ENCODE measurements at regions not wholly inside any gene's neighbourhood (a gene's known extent, or its start where the extent isn't known, plus 50 kb on each side); places are given as distances from the start of the nearest gene placed in this dataset.

DNA sequence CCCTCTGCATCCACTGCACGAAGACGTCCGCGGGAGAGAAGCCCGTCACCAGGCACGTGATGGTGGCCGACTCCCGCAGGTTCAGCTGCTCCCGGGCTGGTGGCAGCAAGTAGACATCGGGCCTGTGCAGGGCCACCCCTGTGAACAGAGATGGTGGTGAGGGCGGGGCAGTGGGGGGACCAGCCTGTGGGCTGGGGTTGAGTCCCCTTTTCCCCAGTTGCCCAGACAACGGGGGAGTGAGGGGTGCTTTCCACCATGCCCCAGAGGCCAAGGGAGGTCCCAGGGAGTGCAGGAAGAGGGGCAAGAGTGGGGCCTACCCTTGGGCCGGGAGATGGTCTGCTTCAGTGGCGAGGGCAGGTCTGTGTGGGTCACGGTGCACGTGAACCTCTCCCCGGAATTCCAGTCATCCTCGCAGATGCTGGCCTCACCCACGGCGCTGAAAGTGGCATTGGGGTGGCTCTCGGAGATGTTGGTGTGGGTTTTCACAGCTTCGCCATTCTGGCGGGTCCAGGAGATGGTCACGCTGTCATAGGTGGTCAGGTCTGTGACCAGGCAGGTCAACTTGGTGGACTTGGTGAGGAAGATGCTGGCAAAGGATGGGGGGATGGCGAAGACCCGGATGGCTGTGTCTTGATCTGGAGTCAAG, 328.3 kb downstream of the TMEM121 start:
- no peak for TF ChIP-seq CTCF (IDR thresholded peaks at IDR 0.05; ENCODE audit: control insufficient read depth, insufficient read depth, low read depth, low read length, missing control alignments)
- no peak for DNase-seq (ENCODE audit: low read depth)
- no peak overlapping the region for H3K4me3 ChIP-seq (ENCODE audit: control insufficient read depth, low read depth, low read length)

- H3K4me3 ChIP-seq (ENCODE audit: control insufficient read depth, low read depth, low read length): no peak overlapping the region
- no peak for TF ChIP-seq CTCF (IDR thresholded peaks at IDR 0.05; ENCODE audit: control insufficient read depth, insufficient read depth, low read depth, low read length, missing control alignments)
- no peak for DNase-seq (ENCODE audit: low read depth)
Measured at GRCh38 chr14:105855246-105855892, 329.0 kb downstream of the TMEM121 start.

DNA sequence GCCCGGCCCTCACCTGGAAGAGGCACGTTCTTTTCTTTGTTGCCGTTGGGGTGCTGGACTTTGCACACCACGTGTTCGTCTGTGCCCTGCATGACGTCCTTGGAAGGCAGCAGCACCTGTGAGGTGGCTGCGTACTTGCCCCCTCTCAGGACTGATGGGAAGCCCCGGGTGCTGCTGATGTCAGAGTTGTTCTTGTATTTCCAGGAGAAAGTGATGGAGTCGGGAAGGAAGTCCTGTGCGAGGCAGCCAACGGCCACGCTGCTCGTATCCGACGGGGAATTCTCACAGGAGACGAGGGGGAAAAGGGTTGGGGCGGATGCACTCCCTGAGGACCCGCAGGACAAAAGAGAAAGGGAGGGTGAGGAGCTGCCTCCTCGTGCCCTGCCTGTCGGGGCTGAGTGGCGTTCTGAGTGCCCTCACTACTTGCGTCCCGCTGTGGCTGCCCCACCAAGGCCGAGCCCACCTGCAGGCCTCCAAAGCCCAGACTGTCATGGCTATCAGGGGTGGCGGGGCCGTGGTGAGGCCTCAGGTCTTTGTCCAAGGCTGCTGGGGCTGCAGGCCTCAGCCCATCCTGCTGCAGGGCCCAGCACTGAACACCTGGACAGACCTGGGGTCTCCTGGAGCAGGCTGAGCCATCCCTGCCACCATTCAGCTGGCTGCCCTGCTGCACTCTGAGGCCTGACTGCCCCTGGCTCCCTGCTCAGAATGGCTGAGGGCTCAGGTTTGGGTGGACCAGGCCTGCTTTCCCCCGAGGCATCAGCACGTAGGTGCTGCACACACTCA, 329.7 kb downstream of the TMEM121 start:
- TF ChIP-seq CTCF (IDR thresholded peaks at IDR 0.05; ENCODE audit: control insufficient read depth, insufficient read depth, low read depth, low read length, missing control alignments): no peak
- no peak overlapping the region for H3K4me3 ChIP-seq (ENCODE audit: control insufficient read depth, low read depth, low read length)
- no peak for DNase-seq (ENCODE audit: low read depth)

DNA sequence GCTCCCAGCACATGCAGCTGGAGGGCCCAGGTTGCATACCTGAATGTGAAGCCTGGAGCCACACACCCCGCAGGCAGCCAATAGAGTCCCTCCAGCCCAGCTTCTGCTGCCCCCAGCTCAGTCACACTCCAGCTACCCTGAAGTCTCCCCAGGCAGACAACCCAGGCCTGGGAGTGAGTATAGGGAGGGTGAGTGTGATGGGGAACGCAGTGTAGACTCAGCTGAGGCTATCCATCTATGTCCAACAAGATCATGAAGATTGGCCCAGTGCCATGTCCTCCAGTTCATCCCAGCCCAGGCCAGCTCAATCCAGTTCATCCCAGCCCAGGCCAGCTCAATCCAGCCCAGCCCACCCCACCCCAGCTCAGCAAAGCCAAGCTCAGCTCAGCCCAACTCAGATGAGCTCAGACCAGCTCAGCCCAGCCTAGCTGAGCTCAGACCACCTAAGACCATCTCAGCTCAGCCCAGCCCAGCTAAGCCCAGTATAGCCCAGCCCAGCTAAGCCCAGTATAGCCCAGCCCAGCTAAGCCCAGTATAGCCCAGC, 330.4 kb downstream of the TMEM121 start:
- no peak overlapping the region for H3K4me3 ChIP-seq (ENCODE audit: control insufficient read depth, low read depth, low read length)
- no peak for DNase-seq (ENCODE audit: low read depth)
- no peak for TF ChIP-seq CTCF (IDR thresholded peaks at IDR 0.05; ENCODE audit: control insufficient read depth, insufficient read depth, low read depth, low read length, missing control alignments)

DNA sequence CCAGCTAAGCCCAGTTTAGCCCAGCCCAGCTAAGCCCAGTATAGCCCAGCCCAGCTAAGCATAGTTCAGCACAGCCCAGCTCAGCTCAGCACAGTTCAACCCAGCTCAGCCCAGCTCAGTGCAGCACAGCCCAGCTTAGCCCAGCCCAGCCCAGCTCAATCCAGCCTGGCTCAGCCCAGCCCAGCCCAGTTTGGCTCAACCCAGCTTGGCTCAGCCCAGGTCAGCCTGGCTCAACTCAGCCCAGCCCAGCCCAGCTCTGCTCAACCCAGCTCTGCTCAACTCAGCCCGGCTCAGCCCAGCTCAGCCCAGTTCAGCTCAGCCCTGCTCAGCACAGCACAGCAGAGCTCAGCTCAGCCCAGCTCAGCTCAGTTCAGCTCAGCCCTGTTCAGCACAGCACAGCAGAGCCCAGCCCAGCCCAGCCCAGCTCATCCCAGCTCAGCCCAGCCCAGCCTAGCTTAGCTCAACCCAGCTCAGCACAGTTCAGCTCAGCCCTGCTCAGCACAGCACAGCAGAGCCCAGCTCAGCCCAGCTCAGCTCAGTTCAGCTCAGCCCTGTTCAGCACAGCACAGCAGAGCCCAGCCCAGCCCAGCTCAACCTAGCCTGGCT, 330.9 kb downstream of the TMEM121 start:
- no peak for DNase-seq (ENCODE audit: low read depth)
- no peak for TF ChIP-seq CTCF (IDR thresholded peaks at IDR 0.05; ENCODE audit: control insufficient read depth, insufficient read depth, low read depth, low read length, missing control alignments)
- H3K4me3 ChIP-seq (ENCODE audit: control insufficient read depth, low read depth, low read length): no peak overlapping the region
